Fibroblast of lung (primary cell): ENCODE measurements at regions not wholly inside any gene's neighbourhood (a gene's known extent, or its start where the extent isn't known, plus 50 kb on each side); places are given as distances from the start of the nearest gene placed in this dataset.
"Not testable (repeated sequence)": the region's sequence is repeated elsewhere in the genome, so short reads cannot be mapped to it uniquely, and the experiment has no call there.

Experiments used
- DNase-seq, 2 donors: peaks; one replicate each; pipeline versions ENCODE4 v3.0.0 to v3.0.0-alpha.2; 2010; ENCODE audit warnings: low read depth in 2 of 2
- H2AFZ ChIP-seq: 2 replicates; pipeline ENCODE4 v1.5.1; 2012; ENCODE audit warnings: low read length, control low read depth, inconsistent platforms
- H3K27ac ChIP-seq: 2 replicates; pipeline ENCODE4 v1.5.1; 2011; ENCODE audit warnings: low read length, control low read depth; ENCODE audit not compliant: insufficient read depth
- H3K27me3 ChIP-seq: 2 replicates; pipeline ENCODE4 v1.5.1; 2011; ENCODE audit warnings: mild to moderate bottlenecking, low read length; ENCODE audit not compliant: control insufficient read depth, insufficient read depth
- H3K36me3 ChIP-seq: 2 replicates; pipeline ENCODE4 v1.5.1; 2011; ENCODE audit warnings: low read length; ENCODE audit not compliant: control insufficient read depth, insufficient read depth
- H3K4me1 ChIP-seq: 2 replicates; pipeline ENCODE4 v1.5.1; 2011; ENCODE audit warnings: low read length; ENCODE audit not compliant: control insufficient read depth, insufficient read depth; ENCODE audit errors: extremely low read depth
- H3K4me2 ChIP-seq: 2 replicates; pipeline ENCODE4 v1.5.1; 2011; ENCODE audit warnings: low read length, control low read depth; ENCODE audit not compliant: insufficient read depth; ENCODE audit errors: extremely low read depth
- H3K4me3 ChIP-seq, 4 experiments: fragments of 200-600 bp in 1 of 4; sonication (generic) in 1 of 4; replicated peaks in 1 of 4; 2 replicates each; pipeline ENCODE4 v1.5.1; 2011 to 2016; ENCODE audit warnings: low read length in 4 of 4, low read depth in 3 of 4, mild to moderate bottlenecking in 3 of 4, control low read depth in 2 of 4, inconsistent platforms in 1 of 4, mixed read lengths in 1 of 4; ENCODE audit not compliant: insufficient read depth in 1 of 4; ENCODE audit errors: control extremely low read depth in 1 of 4
- H3K79me2 ChIP-seq: 2 replicates; pipeline ENCODE4 v1.5.1; 2012; ENCODE audit warnings: mild to moderate bottlenecking, low read length, inconsistent platforms; ENCODE audit not compliant: control insufficient read depth, insufficient read depth
- H3K9ac ChIP-seq: 2 replicates; pipeline ENCODE4 v1.5.1; 2011; ENCODE audit warnings: mild to moderate bottlenecking, low read length, control low read depth; ENCODE audit not compliant: insufficient read depth
- H3K9me3 ChIP-seq: 2 replicates; pipeline ENCODE4 v1.5.1; 2012; ENCODE audit warnings: low read depth, low read length; ENCODE audit not compliant: control insufficient read depth, insufficient read depth
- H4K20me1 ChIP-seq: 2 replicates; pipeline ENCODE4 v1.5.1; 2011; ENCODE audit warnings: low read length; ENCODE audit not compliant: control insufficient read depth, insufficient read depth; ENCODE audit errors: extremely low read depth
- CTCF ChIP-seq, 2 donors: IDR thresholded peaks in 1 of 2; conservative IDR thresholded peaks in 1 of 2; 1 replicate in 1 of 2; 2 replicates in 1 of 2; pipeline ENCODE4 v1.5.1; 2011 to 2012; ENCODE audit warnings: low read length in 2 of 2, control low read depth in 1 of 2, inconsistent platforms in 1 of 2, low read depth in 1 of 2, mild to moderate bottlenecking in 1 of 2
- EZH2 ChIP-seq: IDR thresholded peaks from 2 replicates; pipeline ENCODE4 v1.5.1; 2012; ENCODE audit warnings: low read length, control low read depth, mild to moderate bottlenecking; ENCODE audit errors: missing control alignments

GRCh38 chr18:1779587-1779986 lies 791.7 kb downstream of the METTL4 start:
- H3K4me3 ChIP-seq, result no peak overlapping the region
- TF ChIP-seq CTCF (conservative IDR thresholded peaks at IDR 0.05 in 1 of 2, IDR thresholded peaks at IDR 0.05 in 1 of 2; ENCODE audit: low read depth in 1 of 2, low read length in 2 of 2), result no peak
- TF ChIP-seq EZH2, result no peak
- H2AFZ ChIP-seq, result no peak overlapping the region
- no peaks in the 10 kb centered on the region for H3K79me2 ChIP-seq
- no peaks in the 10 kb centered on the region for H3K9me3 ChIP-seq
- no peak overlapping the region for H3K9ac ChIP-seq
- H3K27me3 ChIP-seq, result no peaks in the 10 kb centered on the region
- no peaks in the 10 kb centered on the region for H4K20me1 ChIP-seq
- H3K36me3 ChIP-seq, result no peaks in the 10 kb centered on the region
- no peak overlapping the region for H3K27ac ChIP-seq
- DNase-seq, result no peak
- no peak overlapping the region for H3K4me2 ChIP-seq
- no peaks in the 10 kb centered on the region for H3K4me1 ChIP-seq

- Histone ChIP-seq H3K79me2 (no peaks in the 10 kb centered on the region), H3K36me3 (no peaks in the 10 kb centered on the region), H3K4me3 (no peak overlapping the region), H3K27ac (no peak overlapping the region), H3K9ac (no peak overlapping the region), H3K4me1 (no peaks in the 10 kb centered on the region), H4K20me1 (no peaks in the 10 kb centered on the region), H2AFZ (no peak overlapping the region), H3K9me3 (no peaks in the 10 kb centered on the region), H3K4me2 (no peak overlapping the region), H3K27me3 (no peaks in the 10 kb centered on the region)
- TF ChIP-seq CTCF (conservative IDR thresholded peaks at IDR 0.05 in 1 of 2, IDR thresholded peaks at IDR 0.05 in 1 of 2; ENCODE audit: low read depth in 1 of 2, low read length in 2 of 2) (no peak), EZH2 (no peak)
- no peak for DNase-seq
Measured at GRCh38 chr18:1784113-1784512, 787.2 kb downstream of the METTL4 start.

- H3K4me3 ChIP-seq, H3K9me3 ChIP-seq, H4K20me1 ChIP-seq, H2AFZ ChIP-seq, H3K36me3 ChIP-seq, H3K79me2 ChIP-seq, H3K27me3 ChIP-seq, H3K4me1 ChIP-seq, H3K27ac ChIP-seq, DNase-seq, H3K9ac ChIP-seq, H3K4me2 ChIP-seq: not testable (repeated sequence)
Measured at GRCh38 chr18:1785980-1786379, 785.3 kb downstream of the METTL4 start.

GRCh38 chr18:1796636-1797035 lies 774.7 kb downstream of the METTL4 start:
- Histone ChIP-seq H3K9ac (no peak overlapping the region), H2AFZ (no peak overlapping the region), H3K79me2 (no peaks in the 10 kb centered on the region), H3K4me1 (no peaks in the 10 kb centered on the region), H3K27ac (no peak overlapping the region), H3K27me3 (no peaks in the 10 kb centered on the region), H3K36me3 (no peaks in the 10 kb centered on the region), H3K4me3 (no peak overlapping the region), H3K4me2 (no peak overlapping the region), H4K20me1 (no peaks in the 10 kb centered on the region), H3K9me3 (no peaks in the 10 kb centered on the region)
- no peak for DNase-seq
- TF ChIP-seq EZH2, result no peak
- no peak for TF ChIP-seq CTCF (conservative IDR thresholded peaks at IDR 0.05 in 1 of 2, IDR thresholded peaks at IDR 0.05 in 1 of 2; ENCODE audit: low read depth in 1 of 2, low read length in 2 of 2)
